Smooth muscle cell (in vitro differentiated cells): ENCODE measurements at regions not wholly inside any gene's neighbourhood (a gene's known extent, or its start where the extent isn't known, plus 50 kb on each side); places are given as distances from the start of the nearest gene placed in this dataset.

ENCODE experiments used
- DNase-seq: peaks from one replicate; lab custom pipeline; 2025; ENCODE audit not compliant: unreplicated experiment; lab: John Stamatoyannopoulos, UW
- H2AFZ ChIP-seq: fragments of 200-600 bp; sonication (generic); 2 replicates; pipeline ENCODE4 v1.6.0; 2016; ENCODE audit warnings: antibody characterized with exemption, low read depth, mild to moderate bottlenecking
- H3F3A ChIP-seq: fragments of 200-600 bp; sonication (generic); 2 replicates; pipeline ENCODE4 v1.6.0; 2017; ENCODE audit warnings: antibody characterized with exemption, low read depth
- H3K27ac ChIP-seq: fragments of 200-600 bp; sonication (generic); 2 replicates; pipeline ENCODE4 v1.5.1; 2016; ENCODE audit warnings: low read depth, mild to moderate bottlenecking
- H3K27me3 ChIP-seq: fragments of 200-600 bp; sonication (generic); 2 replicates; pipeline ENCODE4 v1.6.1; 2016; ENCODE audit warnings: low read depth, mild to moderate bottlenecking
- H3K36me3 ChIP-seq: fragments of 200-600 bp; sonication (generic); 2 replicates; pipeline ENCODE4 v1.5.1; 2016; ENCODE audit warnings: low read depth
- H3K4me1 ChIP-seq: fragments of 200-600 bp; sonication (generic); 2 replicates; pipeline ENCODE4 v1.5.1; 2016; ENCODE audit warnings: low read depth
- H3K4me2 ChIP-seq: fragments of 200-600 bp; sonication (generic); 2 replicates; pipeline ENCODE4 v1.6.0; 2016; ENCODE audit warnings: mild to moderate bottlenecking
- H3K4me3 ChIP-seq: fragments of 200-600 bp; sonication (generic); 2 replicates; pipeline ENCODE4 v1.5.1; 2016; ENCODE audit warnings: mild to moderate bottlenecking
- H3K79me2 ChIP-seq: fragments of 200-600 bp; sonication (generic); 2 replicates; pipeline ENCODE4 v1.6.0; 2016; ENCODE audit warnings: low read depth, mild to moderate bottlenecking
- H3K9ac ChIP-seq: fragments of 200-600 bp; sonication (generic); 2 replicates; pipeline ENCODE4 v1.6.0; 2016; ENCODE audit warnings: low read depth
- H3K9me3 ChIP-seq: fragments of 200-600 bp; sonication (generic); replicated peaks from 2 replicates; pipeline ENCODE4 v1.5.1; 2016; ENCODE audit warnings: low read depth
- H4K20me1 ChIP-seq: fragments of 200-600 bp; sonication (generic); 2 replicates; pipeline ENCODE4 v1.6.0; 2016; ENCODE audit warnings: low read depth
- CTCF ChIP-seq: fragments of 200-600 bp; sonication (generic); IDR thresholded peaks from 2 replicates; pipeline ENCODE4 v1.5.1; 2017; ENCODE audit warnings: borderline replicate concordance, mild to moderate bottlenecking, antibody characterized with exemption; ENCODE audit not compliant: insufficient read depth, poor library complexity, severe bottlenecking
- WGBS: methylation state at CpG from one replicate; pipeline ENCODE4 v1.1.7; 2016; ENCODE audit warnings: low lambda C conversion rate; 5-methylcytosine and 5-hydroxymethylcytosine counted together

DNA sequence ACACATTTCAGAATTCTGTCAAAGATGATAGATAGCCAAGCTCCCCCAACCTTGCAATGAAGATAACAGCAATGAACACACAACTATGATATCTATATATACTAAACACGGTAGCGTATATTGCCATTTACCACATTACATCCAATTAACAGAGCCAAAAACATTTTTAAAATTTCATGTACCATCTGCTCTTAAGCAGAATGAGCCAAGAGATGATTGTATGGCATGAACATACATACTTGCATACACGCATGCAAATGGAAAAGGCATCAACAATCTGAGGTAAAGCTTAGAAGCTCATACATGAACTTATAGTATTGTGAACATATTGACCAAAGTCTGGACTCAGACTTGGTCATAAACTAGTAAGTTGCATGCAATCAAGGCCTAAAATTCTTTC lies 712.9 kb upstream of the GOLIM4 start:
- H3K27ac ChIP-seq, result no peak overlapping the region
- H3K4me1 ChIP-seq, result peaks cover 19% of the 10 kb centered on the region
- WGBS, result 97% methylated on average over 3 of the region's 3 CpGs
- no peaks in the 10 kb centered on the region for H3F3A ChIP-seq
- H3K27me3 ChIP-seq, result no peaks in the 10 kb centered on the region
- H2AFZ ChIP-seq, result no peak overlapping the region
- no peak for DNase-seq
- no peak overlapping the region for H3K4me3 ChIP-seq
- H3K36me3 ChIP-seq, result no peaks in the 10 kb centered on the region
- no peak overlapping the region for H3K4me2 ChIP-seq
- no peaks in the 10 kb centered on the region for H4K20me1 ChIP-seq
- no peak overlapping the region for H3K9ac ChIP-seq
- no peaks in the 10 kb centered on the region for H3K9me3 ChIP-seq
- TF ChIP-seq CTCF, result no peak
- H3K79me2 ChIP-seq, result no peaks in the 10 kb centered on the region

DNA sequence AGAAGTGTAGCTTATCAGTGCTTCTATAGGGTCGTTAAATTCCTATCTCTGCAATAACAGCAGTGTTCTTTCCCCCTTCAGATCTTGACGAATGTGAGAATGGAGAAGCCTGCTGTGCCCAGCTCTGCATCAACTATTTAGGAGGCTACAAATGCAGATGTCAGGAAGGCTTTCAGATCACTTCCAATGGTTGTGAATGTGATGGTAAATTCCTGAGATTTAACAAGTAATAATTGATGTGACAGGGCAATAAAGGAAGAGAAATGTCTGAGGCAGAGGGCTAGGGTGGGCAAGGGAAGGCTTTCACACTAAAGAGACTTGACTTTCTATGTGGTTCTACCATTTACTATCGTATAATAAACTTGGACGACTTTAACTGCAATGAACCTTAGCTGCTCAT lies 711.7 kb upstream of the GOLIM4 start:
- no peak for TF ChIP-seq CTCF
- no peak overlapping the region for H2AFZ ChIP-seq

DNA sequence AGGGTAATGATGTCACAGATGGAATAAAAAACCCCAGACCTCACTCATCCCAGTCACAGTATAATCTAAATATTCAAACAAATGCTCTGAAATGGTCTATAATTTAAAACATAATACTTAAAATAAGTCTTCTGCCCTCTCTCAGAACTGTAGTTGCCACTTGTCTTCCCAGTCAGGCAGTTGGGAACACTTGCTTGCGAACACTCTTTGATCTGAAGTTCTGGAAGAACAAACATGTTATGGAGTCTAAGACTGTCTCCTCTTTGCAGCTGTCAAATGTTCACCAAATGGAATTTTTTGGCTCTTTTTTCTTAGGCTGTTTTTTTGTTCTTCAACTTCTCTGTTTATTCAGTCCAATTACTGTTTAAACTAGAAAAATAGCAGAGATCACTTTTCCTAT lies 711.1 kb upstream of the GOLIM4 start:
- H2AFZ ChIP-seq, result no peak overlapping the region
- peaks cover 6% of the 10 kb centered on the region for H3K4me1 ChIP-seq
- no peaks in the 10 kb centered on the region for H3K79me2 ChIP-seq
- no peak for DNase-seq
- no peak for TF ChIP-seq CTCF
- no peaks in the 10 kb centered on the region for H3F3A ChIP-seq
- no peak overlapping the region for H3K27ac ChIP-seq
- WGBS, result 72% methylated on average over 1 of the region's 1 CpG
- H3K4me2 ChIP-seq, result no peak overlapping the region
- H3K9ac ChIP-seq, result no peak overlapping the region
- no peak overlapping the region for H3K4me3 ChIP-seq
- H3K36me3 ChIP-seq, result no peaks in the 10 kb centered on the region
- H3K9me3 ChIP-seq, result no peaks in the 10 kb centered on the region
- H4K20me1 ChIP-seq, result no peaks in the 10 kb centered on the region
- no peaks in the 10 kb centered on the region for H3K27me3 ChIP-seq

More for the DNA sequence above, 711.7 kb upstream of the GOLIM4 start:
- Histone ChIP-seq H3K79me2 (no peaks in the 10 kb centered on the region), H3F3A (no peaks in the 10 kb centered on the region), H3K27ac (no peak overlapping the region), H3K9ac (no peak overlapping the region), H3K9me3 (no peaks in the 10 kb centered on the region), H3K4me1 (peaks cover 7% of the 10 kb centered on the region), H3K4me3 (no peak overlapping the region), H4K20me1 (no peaks in the 10 kb centered on the region), H3K36me3 (no peaks in the 10 kb centered on the region), H3K4me2 (no peak overlapping the region), H3K27me3 (no peaks in the 10 kb centered on the region)
- WGBS, result 32% methylated on average over 4 of the region's 4 CpGs
- no peak for DNase-seq

- Histone ChIP-seq H3F3A (no peaks in the 10 kb centered on the region), H3K36me3 (no peaks in the 10 kb centered on the region), H4K20me1 (no peaks in the 10 kb centered on the region), H3K79me2 (no peaks in the 10 kb centered on the region), H3K4me3 (no peak overlapping the region), H3K27ac (no peak overlapping the region), H3K27me3 (no peaks in the 10 kb centered on the region), H3K9ac (no peak overlapping the region), H3K9me3 (no peaks in the 10 kb centered on the region), H3K4me1 (peaks cover 6% of the 10 kb centered on the region), H3K4me2 (no peak overlapping the region), H2AFZ (no peak overlapping the region)
- no peak for DNase-seq
- 85% methylated on average over 1 of the region's 1 CpG for WGBS
- no peak for TF ChIP-seq CTCF
These were observed 707.8 kb upstream of the GOLIM4 start for GRCh38 chr3:168803536-168803935.
